MM.1S (cell line): ENCODE measurements at regions not wholly inside any gene's neighbourhood (a gene's known extent, or its start where the extent isn't known, plus 50 kb on each side); places are given as distances from the start of the nearest gene placed in this dataset.

Source experiments
- DNase-seq: peaks from one replicate; pipeline ENCODE4 v3.0.0-alpha.2; 2015
- H2AFZ ChIP-seq: fragments of 300-600 bp; sonication (generic); 2 replicates; pipeline ENCODE4 v1.6.0; 2016; ENCODE audit warnings: antibody characterized with exemption, low read length
- H3F3A ChIP-seq: fragments of 300-600 bp; sonication (generic); 2 replicates; pipeline ENCODE4 v1.6.1; 2016; ENCODE audit warnings: mild to moderate bottlenecking, antibody characterized with exemption, low read length, moderate library complexity, mixed read lengths; ENCODE audit not compliant: insufficient read depth
- H3K27ac ChIP-seq: fragments of 300-600 bp; sonication (generic); 2 replicates; pipeline ENCODE4 v1.5.1; 2016; ENCODE audit warnings: mild to moderate bottlenecking, low read length
- H3K27me3 ChIP-seq: fragments of 300-600 bp; sonication (generic); replicated peaks from 2 replicates; pipeline ENCODE4 v1.6.0; 2016; ENCODE audit warnings: low read length; ENCODE audit not compliant: insufficient read depth
- H3K36me3 ChIP-seq: fragments of 300-600 bp; sonication (generic); replicated peaks from 2 replicates; pipeline ENCODE4 v1.6.1; 2016; ENCODE audit warnings: mild to moderate bottlenecking, low read length, mixed read lengths; ENCODE audit not compliant: insufficient read depth
- H3K4me1 ChIP-seq: fragments of 300-600 bp; sonication (generic); 2 replicates; pipeline ENCODE4 v1.6.1; 2016; ENCODE audit warnings: low read length, mixed read lengths
- H3K4me2 ChIP-seq: fragments of 300-600 bp; sonication (generic); 2 replicates; pipeline ENCODE4 v1.6.0; 2016; ENCODE audit warnings: low read depth, low read length
- H3K4me3 ChIP-seq: fragments of 300-600 bp; sonication (generic); 2 replicates; pipeline ENCODE4 v1.5.1; 2016; ENCODE audit warnings: low read length, mixed read lengths
- H3K79me2 ChIP-seq: fragments of 300-600 bp; sonication (generic); 2 replicates; pipeline ENCODE4 v1.6.1; 2016; ENCODE audit warnings: mixed run types, low read length, mixed read lengths
- H3K9ac ChIP-seq: fragments of 300-600 bp; sonication (generic); 2 replicates; pipeline ENCODE4 v1.6.1; 2016; ENCODE audit warnings: low read length, mixed read lengths
- H3K9me2 ChIP-seq: fragments of 300-600 bp; sonication (generic); replicated peaks from 2 replicates; pipeline ENCODE4 v1.6.1; 2016; ENCODE audit warnings: mild to moderate bottlenecking, low read length, mixed read lengths; ENCODE audit not compliant: insufficient read depth
- H3K9me3 ChIP-seq: fragments of 300-600 bp; sonication (generic); replicated peaks from 2 replicates; pipeline ENCODE4 v1.6.1; 2016; ENCODE audit warnings: mild to moderate bottlenecking, low read length, mixed read lengths; ENCODE audit not compliant: insufficient read depth
- H4K20me1 ChIP-seq: fragments of 300-600 bp; sonication (generic); 2 replicates; pipeline ENCODE4 v1.6.1; 2016; ENCODE audit warnings: mild to moderate bottlenecking, low read length, moderate library complexity, mixed read lengths; ENCODE audit not compliant: insufficient read depth
- CTCF ChIP-seq: fragments of 300-600 bp; sonication (generic); IDR thresholded peaks from 2 replicates; pipeline ENCODE4 v1.5.1; 2016; ENCODE audit warnings: antibody characterized with exemption, low read length, mixed read lengths
- EZH2 ChIP-seq: fragments of 300-600 bp; sonication (generic); optimal IDR thresholded peaks from 2 replicates; pipeline ENCODE3; 2017; ENCODE audit warnings: low read depth, mild to moderate bottlenecking, antibody characterized with exemption, low read length, mixed read lengths
- EZH2phosphoT487 ChIP-seq: fragments of 300-600 bp; sonication (generic); IDR thresholded peaks from 2 replicates; pipeline ENCODE4 v1.6.1; 2018; ENCODE audit warnings: antibody characterized with exemption, low read length

- Histone ChIP-seq H3K36me3 (no peaks in the 10 kb centered on the region), H3K9me3 (no peaks in the 10 kb centered on the region), H3K4me2 (no peak overlapping the region), H3F3A (no peaks in the 10 kb centered on the region), H3K27ac (no peak overlapping the region), H3K79me2 (no peaks in the 10 kb centered on the region), H3K4me3 (no peak overlapping the region), H3K9ac (no peak overlapping the region), H2AFZ (no peak overlapping the region), H3K27me3 (no peaks in the 10 kb centered on the region), H3K9me2 (no peaks in the 10 kb centered on the region), H4K20me1 (no peaks in the 10 kb centered on the region), H3K4me1 (no peaks in the 10 kb centered on the region)
- TF ChIP-seq CTCF (no peak), EZH2phosphoT487 (no peak)
- DNase-seq = no peak
These were observed 167.7 kb downstream of the COG6 start for GRCh38 chr13:39823063-39823713.

GRCh38 chr13:39825886-39826285 is 170.4 kb downstream of the COG6 start:
- H3K36me3 ChIP-seq = no peaks in the 10 kb centered on the region
- H3K4me3 ChIP-seq = no peak overlapping the region
- H3K4me1 ChIP-seq = no peaks in the 10 kb centered on the region
- H3K9me3 ChIP-seq = no peaks in the 10 kb centered on the region
- no peak overlapping the region for H3K9ac ChIP-seq
- H2AFZ ChIP-seq = no peak overlapping the region
- no peaks in the 10 kb centered on the region for H3K9me2 ChIP-seq
- H3F3A ChIP-seq = no peaks in the 10 kb centered on the region
- H3K4me2 ChIP-seq = no peak overlapping the region
- no peak for DNase-seq
- no peaks in the 10 kb centered on the region for H4K20me1 ChIP-seq
- no peaks in the 10 kb centered on the region for H3K27me3 ChIP-seq
- no peaks in the 10 kb centered on the region for H3K79me2 ChIP-seq
- no peak overlapping the region for H3K27ac ChIP-seq
- TF ChIP-seq EZH2 (no peak), CTCF (no peak), EZH2phosphoT487 (no peak)

GRCh38 chr13:39835253-39835652 is 179.8 kb downstream of the COG6 start:
- no peak for DNase-seq
- Histone ChIP-seq H3F3A (no peaks in the 10 kb centered on the region), H3K4me2 (no peak overlapping the region), H4K20me1 (no peaks in the 10 kb centered on the region), H3K4me1 (no peaks in the 10 kb centered on the region), H3K9ac (no peak overlapping the region), H3K4me3 (no peak overlapping the region), H3K27ac (no peak overlapping the region), H3K9me2 (no peaks in the 10 kb centered on the region), H3K79me2 (no peaks in the 10 kb centered on the region), H3K27me3 (no peaks in the 10 kb centered on the region), H2AFZ (no peak overlapping the region), H3K9me3 (no peaks in the 10 kb centered on the region), H3K36me3 (no peaks in the 10 kb centered on the region)
- no peak for TF ChIP-seq EZH2phosphoT487
- TF ChIP-seq CTCF = no peak
- no peak for TF ChIP-seq EZH2
